NCI-H2196 (cell line): ENCODE measurements at regions not wholly inside any gene's neighbourhood (a gene's known extent, or its start where the extent isn't known, plus 50 kb on each side); places are given as distances from the start of the nearest gene placed in this dataset.

Experiments used
- DNase-seq: peaks from one replicate; lab custom pipeline; 2025; ENCODE audit not compliant: unreplicated experiment; lab: John Stamatoyannopoulos, UW

DNA sequence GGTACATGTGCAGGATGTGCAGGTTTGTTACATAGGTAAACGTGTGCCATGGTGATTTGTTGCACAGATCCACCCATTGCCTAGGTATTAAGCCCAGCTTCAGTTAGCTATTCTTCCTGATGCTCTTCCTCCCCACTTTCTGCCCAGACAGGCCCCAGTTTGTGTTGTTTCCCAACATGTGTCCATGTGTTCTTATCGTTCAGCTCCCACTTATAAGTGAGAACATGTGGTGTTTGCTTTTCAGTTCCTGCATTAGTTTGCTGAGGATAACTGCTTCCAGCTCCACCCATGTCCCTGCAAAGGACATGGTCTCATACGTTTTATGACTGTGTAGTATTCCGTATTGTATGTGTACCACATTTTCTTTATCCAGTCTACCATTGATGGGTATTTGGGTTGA is 251.7 kb upstream of the NOVA1 start:
- no peak for DNase-seq

DNA sequence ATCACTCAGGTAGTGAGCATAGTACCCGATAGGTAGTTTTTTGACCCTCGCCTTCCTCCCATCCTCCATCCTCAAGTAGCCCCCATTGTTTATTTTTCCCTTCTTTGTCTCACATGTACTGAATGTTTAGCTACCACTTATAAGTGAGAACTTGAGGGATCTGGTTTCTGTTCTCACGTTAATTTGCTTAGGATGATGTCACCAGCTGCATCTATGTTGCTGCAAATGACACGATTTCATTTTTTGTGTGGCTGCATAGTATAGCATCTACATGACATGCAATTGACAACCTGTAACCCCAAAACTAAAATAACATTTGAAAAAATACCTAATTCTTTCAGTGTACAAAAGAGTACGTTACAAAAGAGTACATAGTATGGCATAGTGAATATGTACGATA is 254.0 kb upstream of the NOVA1 start:
- DNase-seq, result no peak

DNA sequence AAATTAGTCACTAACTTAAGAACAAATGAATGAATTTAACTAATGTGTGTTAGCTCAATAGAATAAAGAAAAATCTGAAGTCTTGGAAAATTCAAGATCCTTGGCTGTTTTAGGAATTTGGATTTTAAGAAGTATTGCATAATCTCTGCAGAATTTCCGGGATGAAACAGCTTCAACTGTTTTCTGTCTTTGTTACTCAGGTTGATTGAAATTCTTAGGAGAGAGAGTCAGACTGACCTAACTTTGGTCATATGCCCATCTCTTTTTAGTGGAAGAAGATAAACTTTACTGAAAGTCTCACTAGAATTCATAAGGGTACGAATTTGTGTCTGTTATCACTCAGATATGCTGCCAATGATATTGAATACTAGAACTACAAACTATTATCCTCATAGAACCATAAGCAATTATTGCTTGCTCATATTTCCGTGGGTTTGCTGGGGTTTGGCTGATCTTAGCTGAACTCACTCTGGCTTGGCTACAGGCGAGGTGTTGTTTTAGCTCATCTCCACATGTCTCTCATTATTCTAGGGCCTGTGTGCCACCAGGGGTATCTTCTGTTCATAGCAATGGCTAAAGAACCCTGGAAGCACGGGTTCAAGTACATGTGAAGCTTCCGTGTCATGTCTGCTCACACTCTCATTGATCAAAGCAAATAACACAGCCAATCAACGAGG is 257.4 kb upstream of the NOVA1 start:
- no peak for DNase-seq

DNA sequence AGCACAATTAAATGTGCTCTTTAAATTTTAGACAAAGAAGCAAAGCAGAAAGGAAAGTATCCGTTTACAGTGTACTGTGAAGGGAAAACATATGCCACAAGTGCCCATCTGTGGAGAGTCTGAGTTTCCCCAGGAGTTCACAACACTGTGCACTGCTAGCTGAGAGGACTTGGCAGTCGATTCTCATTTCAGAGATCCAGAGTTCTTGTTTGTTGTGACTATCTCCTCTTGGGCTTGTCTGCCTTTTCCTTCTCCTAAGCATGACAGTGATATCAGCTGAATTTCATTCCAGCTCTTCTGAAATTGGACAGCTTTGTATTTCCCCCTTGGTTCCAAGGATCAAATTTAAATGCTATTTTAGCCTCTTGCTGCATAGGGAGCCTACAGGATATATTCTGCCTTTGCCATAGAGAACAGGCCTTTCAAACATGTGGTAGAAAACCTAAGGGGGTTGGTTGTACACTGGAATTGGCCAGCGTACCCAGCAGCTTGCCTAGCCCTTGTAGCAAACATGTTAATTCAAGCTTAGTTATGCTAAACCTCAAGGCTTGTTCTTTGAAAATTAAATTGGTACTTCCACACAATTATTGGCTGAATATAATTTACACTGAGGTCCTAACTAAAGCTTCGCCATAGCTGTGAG is 259.2 kb upstream of the NOVA1 start:
- no peak for DNase-seq

DNA sequence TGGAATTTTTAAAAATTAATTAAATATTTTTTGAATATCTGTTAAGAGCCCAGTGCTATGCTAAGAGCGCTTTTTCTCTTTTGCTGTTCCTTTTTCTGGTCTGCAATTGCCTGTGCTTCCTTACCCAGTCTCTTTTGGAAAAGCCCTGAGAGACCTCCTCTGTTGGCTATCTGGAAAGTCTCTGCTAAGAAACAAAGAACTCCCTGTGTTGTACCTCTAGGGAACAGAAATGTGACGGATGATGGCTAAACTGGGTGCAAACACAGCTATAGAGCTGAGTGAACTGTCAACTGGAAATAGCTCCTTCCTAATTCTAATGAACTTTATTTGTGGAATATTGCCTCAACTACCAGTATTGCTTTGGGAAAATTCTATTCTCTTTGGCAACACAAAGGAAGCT is 261.6 kb upstream of the NOVA1 start:
- no peak for DNase-seq

DNA sequence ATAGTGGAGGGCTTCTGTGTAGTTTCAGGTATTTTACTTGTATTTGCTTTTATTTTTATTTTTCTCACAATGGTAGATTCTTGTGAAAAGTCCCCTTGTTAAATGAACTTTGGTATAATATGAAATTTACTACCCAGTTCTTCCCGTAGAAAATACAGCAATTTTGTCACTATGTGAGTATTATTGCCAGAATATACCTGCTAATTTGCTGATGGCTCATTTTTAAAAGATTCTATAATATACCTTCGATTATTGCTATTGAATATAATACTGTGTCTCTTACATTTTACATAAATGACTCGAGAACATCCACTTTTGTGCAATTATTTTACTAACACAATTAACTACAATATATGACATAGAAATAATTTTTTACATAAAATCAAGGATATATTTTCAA is 262.3 kb upstream of the NOVA1 start:
- no peak for DNase-seq

DNA sequence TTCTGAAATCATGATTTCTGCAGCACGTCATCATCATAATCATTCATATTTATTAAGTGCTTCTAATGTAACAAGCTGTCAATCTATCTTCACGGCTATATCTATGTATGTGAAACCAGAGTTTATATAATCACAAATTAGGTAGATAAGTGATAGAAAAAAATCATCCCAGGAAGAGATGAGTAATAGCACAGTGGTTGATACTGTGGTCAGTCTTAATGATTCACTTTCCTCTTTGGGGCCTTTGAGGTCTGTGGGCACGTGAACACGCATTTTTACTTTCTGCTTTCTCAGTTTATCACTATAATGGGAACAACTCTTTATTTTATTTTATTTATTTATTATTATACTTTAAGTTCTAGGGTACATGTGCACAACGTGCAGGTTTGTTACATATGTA is 265.9 kb upstream of the NOVA1 start:
- DNase-seq, result no peak

DNA sequence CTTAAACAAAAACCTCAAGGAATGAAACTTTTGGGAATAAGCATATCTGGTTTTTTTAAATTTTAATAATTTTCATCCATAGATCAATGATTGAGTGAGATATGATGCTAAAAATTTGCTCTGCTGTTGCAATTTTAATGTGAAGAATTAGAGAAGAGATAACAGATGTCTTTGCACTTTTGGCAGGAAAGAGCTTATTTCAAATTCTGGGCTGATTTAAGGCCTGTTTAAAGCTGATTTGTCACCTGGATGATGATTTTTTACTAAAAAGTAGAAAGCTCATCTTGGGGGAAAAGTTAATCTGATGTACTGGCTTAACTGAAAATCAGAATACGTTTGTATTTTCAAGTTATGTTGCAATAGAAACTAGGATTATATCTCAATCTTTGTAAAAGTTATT is 268.9 kb upstream of the NOVA1 start:
- no peak for DNase-seq

DNA sequence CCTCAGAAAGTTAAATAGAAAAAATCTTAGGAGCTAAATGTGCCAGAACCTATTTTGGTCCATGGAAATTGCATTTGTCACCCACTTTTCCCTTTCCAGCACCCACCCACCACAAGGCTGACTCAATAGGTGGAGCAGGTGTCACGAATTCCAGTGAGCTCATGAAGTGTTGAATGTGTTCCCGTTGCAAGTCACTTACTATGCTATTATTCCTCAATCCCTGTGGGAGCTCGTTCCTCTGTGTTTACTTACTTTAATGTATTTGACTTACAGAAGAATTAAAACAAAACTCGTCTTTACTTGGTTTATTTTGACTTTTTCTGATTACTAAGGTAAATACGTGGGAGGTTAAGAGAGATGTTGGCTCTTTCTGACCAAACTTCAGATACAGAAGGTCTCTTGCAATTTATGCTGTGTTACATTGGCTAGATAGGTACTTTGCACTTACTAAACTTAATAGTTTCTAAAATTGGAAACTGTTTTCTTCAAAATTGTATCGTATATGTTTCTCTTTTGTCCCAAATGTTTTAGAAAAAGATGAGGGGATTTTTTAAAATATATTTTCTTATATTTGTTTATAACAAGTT is 269.4 kb upstream of the NOVA1 start:
- DNase-seq, result no peak

DNA sequence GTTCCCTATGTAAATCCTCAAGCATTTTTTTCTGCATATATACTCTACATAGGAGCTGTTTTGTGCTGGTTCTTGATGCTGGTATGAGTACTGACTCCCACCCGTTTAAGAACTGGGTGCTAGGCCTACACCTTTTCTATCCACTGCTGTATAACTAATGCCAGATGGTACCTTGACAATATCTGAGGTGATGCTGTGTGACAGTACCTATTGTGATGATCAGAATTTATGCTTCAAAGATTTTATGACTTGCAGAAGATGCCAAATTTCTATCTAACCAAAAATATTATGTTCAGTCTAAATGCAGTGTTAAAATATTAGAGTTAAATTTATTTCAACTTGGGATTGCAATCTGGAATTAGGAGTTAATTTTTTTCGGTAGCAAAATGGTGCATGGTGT is 272.3 kb upstream of the NOVA1 start:
- DNase-seq, result no peak

DNA sequence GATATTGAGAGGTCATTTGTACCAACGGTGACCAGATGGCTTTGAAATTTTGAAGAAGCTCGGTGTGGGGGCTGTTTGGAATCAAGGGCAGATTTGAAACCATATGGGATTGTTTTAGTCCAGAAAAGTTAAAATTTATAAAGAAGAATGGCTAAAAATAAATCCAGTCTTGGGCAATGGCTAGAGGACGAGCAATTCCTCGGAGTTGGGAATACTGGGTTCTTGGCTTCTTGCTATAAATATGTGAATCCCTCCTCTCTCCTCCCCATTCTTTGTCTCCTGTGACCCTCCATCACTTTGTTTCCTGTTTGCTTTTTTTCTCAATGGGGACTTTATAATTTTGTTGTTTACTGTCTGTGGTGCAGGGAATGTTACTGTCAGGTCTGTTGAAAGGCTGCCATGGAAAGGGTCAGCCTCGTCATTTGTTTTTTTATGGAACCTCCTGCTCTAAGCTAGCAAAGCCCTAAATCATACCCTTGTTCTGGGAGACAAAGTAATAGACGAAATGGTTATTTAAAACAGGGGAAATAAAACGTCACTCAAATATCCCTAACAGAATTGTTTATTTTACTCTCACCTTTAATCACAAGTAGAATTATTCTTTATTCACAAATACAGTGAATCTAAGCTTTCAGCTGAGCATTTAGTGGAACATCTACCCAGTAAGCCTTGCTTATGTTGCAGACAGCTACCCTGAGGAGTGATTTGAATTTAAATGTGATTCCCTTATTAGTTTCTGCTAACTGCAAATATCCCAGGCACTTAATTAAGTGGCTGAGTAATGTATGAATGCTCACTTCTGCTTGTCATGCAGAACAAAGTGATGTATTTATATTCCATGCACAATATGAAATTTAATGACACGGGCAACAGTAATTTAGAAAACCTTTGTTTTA is 273.1 kb upstream of the NOVA1 start:
- DNase-seq, result no peak

DNA sequence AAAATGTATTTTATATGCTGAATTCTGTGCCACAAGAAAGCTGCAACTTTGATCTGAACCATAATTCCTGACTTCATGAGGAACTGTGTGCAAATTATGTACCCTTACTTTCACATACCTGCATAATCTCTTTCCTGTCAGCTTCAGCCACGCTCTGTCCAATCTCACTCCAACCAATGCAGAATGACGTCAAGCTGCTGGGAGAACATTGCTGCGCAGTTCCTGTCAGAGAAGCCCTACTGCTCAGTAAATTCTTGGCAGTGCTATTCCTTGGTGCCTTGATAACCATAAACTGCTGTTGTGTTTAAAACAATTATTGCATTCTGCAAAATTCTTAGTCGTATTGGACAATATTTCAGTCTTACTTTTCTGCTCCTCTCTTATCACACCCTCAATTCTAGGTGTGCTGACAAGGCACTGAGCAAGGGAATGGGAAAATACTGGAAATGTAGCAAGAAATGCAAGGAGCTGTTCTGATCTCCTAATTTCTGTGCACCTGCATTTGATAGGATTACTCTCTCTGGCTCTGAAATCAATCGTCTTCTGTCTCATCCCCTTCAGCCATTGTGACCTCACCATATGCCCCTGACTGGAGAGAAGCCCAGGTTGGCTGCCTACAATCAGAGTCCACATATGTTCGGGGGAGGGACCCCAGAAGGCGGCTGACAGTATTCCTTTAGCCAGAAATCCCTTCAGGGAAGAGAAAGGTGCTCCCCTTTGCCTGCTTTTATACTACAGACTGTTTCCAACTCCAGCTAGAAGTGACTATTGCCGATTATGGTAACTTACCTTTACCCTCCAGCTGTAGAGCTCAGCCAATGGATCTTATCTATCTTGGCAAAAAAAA is 274.9 kb upstream of the NOVA1 start:
- DNase-seq, result no peak

DNA sequence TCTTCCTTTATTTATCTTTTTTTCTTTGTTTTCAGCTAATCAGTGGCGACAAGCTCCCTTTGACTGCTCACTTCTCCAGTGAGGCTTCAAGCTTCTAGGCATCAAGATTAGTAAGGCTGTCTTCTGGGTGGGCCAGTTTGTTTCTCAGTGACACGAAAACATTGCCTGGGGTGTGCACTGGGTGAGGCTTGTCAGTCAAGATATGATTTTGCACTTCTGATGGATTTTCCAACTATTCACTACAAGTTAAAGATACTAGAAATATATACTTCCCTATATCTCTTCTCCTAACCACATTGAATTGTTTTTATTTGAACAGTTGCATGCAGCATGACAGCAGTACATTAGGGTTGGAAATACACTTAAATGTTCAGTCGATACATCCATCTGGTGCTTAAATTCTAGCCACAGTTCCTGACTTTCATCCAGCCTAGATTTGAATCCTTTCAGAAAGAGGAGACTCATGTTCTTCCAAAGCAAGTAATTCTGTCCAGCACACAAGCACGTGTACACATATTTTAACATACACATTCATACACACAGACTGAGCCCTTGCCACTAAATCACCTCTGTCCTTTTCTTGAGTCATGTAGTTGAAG is 275.6 kb upstream of the NOVA1 start:
- no peak for DNase-seq

DNA sequence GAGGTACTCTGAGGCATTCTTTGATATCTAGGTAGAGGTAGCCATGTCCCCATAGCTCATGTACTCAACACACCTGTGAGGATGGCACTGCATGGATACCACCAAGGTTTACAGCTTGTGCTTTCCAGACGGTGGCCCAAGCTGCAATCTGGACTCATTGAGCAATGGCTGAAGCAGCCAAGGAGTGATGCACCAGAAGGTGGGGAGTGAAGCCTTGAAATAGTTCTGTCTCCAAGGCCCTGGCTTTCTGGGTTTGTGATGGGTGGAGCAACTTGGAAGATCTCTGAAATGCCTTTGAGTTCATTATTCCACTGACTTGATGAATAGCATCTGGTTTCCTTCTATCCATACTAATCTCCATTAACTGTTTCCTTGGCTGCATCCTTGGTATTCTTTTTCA is 290.0 kb upstream of the NOVA1 start:
- no peak for DNase-seq

DNA sequence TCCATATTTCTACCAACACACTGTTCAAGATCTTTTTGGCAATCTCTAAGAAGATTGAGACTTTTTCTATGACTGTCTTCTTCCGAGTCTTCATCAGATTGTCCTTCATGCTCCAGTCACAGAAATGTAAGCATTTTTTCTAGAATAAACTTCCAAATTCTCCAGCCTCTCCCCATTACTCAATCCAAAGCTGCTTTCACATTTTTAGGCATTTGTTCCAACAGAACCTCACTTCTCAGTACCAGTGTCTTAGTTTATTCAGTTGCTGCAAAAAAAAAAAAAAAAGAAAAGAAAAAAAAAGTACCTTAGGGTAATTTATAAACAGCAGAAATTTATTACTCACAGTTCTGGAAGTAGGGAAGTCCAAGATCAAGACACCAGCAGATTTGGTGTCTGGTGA is 290.8 kb upstream of the NOVA1 start:
- no peak for DNase-seq

DNA sequence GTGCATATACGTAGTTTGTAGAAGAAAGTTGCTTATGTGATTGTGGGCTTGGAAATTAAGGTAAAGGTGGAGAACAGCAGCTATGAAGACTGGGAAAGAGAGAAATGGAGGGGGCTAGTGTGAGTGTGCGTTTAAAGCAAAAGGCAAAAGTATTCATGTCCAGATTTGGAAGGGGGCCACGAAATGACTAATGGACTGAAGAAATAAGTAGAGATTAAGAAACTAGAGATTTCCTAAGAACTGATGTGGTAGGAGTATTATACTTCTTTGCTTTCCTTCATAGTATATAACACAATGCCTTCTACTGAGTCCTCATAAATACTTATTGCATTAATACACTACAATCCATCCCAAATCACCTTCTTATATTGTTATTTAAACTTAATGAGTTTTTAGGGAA is 298.6 kb upstream of the NOVA1 start:
- DNase-seq, result no peak

DNA sequence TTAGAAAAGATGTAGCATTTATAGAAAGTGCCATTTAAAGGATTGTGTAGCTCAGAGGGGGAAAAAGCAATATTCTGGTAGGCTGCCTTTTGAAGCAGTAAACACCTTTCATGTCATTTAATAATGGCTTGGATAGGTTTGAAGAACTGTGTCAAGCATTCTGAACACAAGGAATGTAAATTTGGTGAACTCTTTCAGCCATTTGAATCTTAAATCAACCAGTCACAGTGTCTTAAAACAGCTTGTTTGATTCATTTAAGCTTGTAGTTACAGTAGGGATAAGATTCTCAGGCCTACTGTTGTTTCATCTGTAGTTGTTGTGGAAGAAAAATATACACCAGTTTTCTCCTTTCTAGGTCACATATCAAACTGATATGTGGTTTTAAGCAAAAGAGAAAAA is 299.4 kb upstream of the NOVA1 start:
- DNase-seq, result no peak

DNA sequence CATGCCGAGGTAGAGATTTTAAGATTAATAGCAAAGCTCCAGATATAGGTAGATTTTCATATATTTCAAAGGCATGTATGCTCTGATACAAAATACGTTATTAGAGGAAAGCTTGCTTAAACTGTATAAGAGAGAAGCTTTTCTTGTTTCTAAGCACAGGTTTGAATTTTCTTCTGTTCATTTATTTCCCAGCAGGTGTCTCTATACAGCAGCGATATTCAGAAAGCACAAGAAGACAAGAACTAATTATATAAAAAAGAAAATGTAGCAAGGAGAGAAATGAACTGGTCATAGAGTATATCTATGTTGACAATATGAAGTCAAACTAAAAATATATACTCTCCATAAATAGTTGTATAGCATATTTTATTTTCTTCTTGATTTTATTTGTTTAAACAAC is 307.4 kb upstream of the NOVA1 start:
- DNase-seq, result no peak

DNA sequence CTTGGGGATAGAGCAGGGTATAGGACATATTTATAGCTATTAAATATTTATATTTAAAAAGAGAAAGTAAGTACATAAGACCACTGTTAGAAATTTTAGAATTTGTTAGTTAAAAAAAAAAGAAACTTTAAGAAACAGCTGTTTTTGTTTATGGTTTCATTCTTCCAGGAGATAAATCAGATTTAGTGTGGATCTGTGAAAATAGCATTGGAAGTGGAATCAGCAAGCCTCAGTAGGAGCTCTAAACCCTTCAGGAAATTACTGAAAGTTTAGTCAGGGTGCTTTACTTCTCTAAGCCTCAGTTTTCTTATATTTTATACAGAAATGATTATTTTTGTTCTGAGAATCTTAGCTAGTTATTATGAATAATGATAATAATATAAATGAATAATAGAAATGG is 316.0 kb upstream of the NOVA1 start:
- no peak for DNase-seq

DNA sequence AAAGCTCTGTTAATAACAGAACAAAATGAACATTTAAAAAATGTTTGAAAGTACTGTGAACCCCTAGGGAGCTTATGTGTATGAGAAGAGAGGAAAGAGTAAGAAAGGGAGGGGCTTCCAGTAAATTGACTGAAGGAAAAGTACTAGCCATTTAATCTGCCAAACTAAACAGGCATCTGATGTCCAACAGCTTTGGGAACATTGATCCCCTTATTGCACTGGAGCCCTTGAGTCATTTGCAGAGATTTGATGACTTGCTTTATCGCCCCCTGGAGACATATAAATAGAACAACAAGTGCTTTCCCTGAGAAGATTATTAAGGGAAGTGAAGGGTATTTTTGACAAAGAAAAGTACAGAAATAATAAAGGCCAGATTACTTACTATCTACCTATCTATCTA is 319.3 kb upstream of the NOVA1 start:
- peak; percentile 0 for DNase-seq
